A549 (cell line): ENCODE measurements at regions not wholly inside any gene's neighbourhood (a gene's known extent, or its start where the extent isn't known, plus 50 kb on each side); places are given as distances from the start of the nearest gene placed in this dataset.

Experiments
- CHD2 ChIP-seq: fragments of 150-350 bp; IDR thresholded peaks from 2 replicates; pipeline ENCODE4 v1.6.1; 2014; ENCODE audit warnings: low read length; ENCODE audit not compliant: partially characterized antibody
- CTCF ChIP-seq: fragments of >200 bp; sonication (Bioruptor Twin); formaldehyde crosslinking; IDR thresholded peaks from 3 replicates; pipeline ENCODE4 v1.5.1; 2016
- EHMT2 ChIP-seq: fragments of 200-600 bp; sonication (generic); IDR thresholded peaks from 2 replicates; pipeline ENCODE4 v1.6.1; 2016; ENCODE audit warnings: antibody characterized with exemption, low read depth, mild to moderate bottlenecking, moderate library complexity
- MAX ChIP-seq: IDR thresholded peaks from 2 replicates; pipeline ENCODE4 v1.6.1; 2012
- POLR2A ChIP-seq: IDR thresholded peaks from 2 replicates; pipeline ENCODE4 v1.6.1; 2012; ENCODE audit warnings: mild to moderate bottlenecking, low read length

GRCh38 chrX:36898301-36898700 is 109.9 kb upstream of the FAM47C start:
- TF ChIP-seq MAX = no peak
- no peak for TF ChIP-seq POLR2A
- TF ChIP-seq EHMT2 = no peak
- TF ChIP-seq CTCF = peak; percentile 21; the same call in 1 of the 3 replicates
- TF ChIP-seq CHD2 = no peak
